A172 (cell line): ENCODE measurements at regions not wholly inside any gene's neighbourhood (a gene's known extent, or its start where the extent isn't known, plus 50 kb on each side); places are given as distances from the start of the nearest gene placed in this dataset.

ENCODE experiments used
- DNase-seq: peaks from one replicate; pipeline ENCODE4 v3.0.0-alpha.2; 2015; ENCODE audit warnings: low spot score

DNA sequence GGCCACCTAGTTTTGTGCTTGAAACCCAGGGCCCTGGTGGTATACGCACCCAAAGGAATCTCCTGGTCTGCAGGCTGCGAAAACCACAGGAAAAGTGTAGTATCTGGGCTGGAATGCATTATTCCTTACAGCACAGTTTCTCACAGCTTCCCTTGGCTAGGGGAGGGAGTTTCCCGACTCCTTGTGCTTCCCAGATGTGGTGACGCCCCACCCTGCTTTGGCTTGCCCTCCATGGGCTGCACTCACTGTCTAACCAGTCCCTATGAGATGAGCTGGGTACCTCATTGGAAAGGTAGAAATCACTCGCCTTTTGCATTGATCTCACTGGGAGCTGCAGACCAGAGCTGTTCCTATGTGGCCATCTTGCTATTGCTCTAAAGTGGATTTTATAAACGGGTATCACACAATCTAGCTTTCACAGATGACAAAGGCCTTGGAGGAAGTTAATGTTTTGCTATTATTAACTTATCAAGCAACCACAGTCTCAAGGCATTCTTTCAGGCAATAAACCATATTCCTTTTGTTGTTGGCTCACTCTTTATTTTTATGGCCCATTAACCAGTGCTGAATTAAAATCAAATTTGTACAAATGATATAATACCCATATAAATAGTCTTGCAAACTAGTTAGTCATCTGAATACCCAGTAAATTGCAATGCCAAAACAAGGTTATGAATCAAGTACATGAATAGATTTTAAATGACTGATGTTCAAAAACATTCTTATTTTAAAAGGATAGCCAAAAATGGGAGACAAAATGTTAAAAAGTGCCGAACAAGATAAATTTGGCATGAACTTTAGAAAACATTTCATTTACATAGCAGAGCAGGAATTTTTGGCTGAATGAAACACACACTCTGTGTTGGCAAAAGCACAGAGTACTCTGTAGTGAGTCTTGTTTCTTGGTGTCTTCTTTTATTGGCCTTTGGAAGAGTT lies 475.4 kb upstream of the ARGLU1 start:
- no peak for DNase-seq

DNA sequence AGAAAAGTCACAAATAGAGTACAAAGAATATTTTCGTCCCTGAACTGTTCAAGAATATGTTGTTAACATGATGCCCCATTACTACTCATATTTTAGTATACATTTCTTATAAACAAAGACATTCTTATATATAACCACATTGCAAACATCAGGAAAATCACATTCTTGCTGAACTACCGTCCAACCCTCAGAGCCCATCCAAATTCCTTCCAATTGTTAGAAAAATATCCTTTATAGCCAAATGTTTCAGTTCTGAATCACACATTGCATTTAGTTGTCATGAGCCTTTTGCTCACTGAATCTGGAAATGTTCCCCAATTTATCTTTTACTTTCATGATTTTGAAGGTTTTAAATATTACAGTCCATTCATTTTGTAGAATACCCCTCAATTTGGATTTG lies 467.8 kb upstream of the ARGLU1 start:
- DNase-seq = no peak

DNA sequence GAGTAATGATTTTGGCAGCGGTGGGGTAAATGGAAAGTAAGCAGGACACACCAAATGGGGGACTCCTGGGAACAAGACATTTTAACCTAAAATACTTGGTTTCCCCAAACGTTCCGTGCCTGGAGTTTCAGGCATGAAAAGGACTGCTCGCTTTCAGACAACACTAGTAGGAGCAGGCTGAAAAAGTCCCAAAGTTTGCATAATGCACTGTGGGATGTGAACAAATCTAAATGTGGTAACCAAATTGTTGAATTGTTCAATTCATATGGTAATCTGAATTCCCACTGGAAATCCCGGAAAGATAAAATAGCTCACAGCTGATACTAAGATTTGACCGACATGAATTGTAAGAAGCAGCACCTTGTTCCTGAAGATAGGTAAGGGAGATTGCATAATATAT lies 467.2 kb upstream of the ARGLU1 start:
- no peak for DNase-seq

DNA sequence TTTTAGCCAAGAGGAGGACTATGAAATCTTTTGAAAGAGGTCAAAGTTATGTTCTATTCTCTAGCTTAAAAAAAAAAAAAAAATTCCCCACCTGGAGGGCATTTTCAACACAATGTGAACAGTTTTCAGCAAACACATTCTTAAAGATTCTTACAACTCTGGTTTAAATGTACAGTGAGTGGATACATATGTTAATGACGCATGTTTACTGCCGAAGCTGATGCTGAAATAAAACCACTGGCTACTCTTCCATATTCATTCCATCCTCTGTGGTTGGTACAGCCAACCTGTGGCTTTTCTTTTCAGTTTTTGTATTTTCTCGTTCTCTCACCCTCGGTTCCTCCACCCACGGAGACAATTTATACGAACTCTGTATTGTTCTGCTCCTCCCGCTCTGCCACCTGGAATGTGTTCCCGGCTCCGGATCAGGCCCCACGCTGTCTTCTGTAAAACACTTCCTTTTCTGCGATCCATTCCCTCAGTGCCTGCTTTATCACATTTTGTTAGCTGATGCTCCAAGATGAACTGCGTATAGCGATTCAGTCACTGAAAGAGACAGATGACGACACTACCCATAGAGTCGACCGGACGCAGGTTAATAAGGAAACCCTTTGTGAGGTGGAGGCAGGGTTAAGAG lies 466.4 kb upstream of the ARGLU1 start:
- no peak for DNase-seq

DNA sequence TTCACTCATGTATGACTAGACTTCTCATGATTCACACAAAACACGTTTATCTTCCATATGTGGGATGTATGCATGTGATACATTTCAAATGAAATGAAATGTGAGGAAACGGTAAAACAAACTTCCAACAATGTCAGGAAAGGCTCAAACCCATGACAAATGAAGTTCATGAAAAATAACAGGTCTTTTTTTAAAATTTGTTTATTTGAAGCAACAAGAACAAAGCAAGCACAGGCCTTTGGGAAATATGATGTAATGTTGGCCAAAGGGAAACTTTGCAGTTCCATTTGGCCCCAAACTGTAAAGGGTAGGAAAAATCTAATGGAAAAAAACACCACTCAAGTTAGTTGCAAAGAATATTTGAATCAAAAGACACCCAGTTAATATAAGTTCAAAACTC lies 463.8 kb upstream of the ARGLU1 start:
- DNase-seq = no peak

DNA sequence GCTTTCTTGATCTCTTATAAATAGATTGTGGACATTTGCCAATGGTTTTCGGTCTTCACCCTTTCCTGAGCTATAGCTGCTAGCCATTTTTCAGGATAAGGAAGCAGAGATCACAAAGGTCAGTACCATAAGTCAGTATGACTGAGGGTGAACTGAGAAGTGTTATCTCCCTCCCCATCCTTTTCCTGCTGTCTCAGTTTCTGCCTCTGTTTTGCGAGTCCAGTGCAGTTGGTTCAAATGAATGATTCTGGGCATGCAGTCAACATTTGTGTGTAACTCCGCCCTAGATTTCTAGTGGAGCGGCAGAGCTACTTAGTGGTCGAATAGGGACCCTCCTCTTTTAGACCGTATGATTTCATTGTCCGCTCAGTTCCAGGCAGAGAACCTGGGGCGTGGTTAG lies 460.8 kb upstream of the ARGLU1 start:
- no peak for DNase-seq

DNA sequence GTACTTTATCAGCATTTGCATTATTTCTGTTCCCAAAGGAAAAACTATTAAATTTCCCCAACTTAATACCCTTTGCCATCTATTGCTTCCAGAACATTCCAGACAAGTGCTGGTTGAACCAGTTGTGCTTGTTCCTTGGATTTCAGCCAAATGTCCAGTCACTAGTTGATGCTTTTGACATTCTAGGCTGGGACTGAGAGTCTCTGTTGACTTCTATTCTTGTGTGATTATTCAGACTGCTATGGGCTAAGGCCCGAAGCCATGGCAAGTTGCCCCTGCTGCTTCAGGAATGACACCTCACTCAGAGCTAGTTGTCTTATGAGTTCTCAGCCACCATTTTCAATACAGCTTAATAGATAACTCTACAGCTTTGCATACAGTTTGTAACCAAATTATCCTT lies 458.1 kb upstream of the ARGLU1 start:
- no peak for DNase-seq

DNA sequence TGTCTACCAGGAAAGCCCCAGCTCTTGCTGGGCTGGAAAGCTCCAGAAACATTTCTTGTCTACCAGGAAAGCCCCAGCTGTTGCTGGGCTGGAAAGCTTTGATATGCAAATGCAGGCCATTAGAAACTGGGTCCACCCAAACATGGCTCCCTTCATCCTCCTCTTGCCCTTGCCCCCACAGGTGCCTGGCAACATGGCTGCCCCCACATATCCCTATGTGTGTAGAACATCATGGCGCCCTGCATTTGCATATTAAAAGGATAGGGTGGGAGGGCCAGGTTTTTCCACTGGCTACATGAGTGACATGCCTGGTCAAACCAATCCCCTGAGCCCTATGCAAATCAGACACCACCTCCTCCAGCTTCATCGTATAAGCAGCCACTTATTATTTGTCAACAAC lies 455.4 kb upstream of the ARGLU1 start:
- no peak for DNase-seq

DNA sequence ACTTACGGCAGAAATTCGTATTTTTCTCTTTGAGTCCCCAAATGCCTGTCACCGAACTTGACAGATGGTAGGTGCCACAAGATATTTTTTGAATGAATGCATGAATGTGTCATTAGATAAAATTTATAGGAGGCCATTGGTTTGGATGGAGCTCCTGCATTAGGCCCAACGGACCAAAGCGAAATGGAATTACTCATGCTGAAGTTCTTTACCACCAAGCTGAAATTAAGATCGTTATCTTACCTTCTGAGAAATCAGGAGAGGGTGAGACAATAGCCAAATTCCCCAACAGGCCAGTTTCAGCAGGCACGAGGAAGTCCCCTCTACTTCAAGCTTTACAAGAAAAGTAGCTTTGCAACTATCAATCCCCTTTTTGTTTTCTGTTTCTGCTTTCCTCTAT lies 452.5 kb upstream of the ARGLU1 start:
- peak; percentile 5 for DNase-seq

DNA sequence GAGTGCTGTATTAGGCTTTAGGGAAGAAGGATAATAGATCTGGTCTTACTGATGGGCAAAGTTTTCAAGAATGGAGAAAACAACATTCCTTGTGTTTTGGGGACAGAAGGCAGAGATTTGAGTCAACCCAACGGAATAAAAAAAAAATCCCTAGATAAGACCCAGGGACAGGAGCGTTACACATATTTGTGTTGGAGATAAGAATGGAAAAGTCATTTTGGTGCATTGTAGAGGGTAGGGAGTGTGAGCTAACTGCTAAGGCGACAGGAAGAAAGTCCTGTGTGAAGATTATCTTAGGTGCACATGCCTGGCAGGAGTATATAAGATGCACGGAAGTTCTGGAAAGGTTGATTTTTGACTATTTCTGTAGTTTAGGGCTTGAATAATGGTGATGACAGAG lies 450.3 kb upstream of the ARGLU1 start:
- DNase-seq = no peak

DNA sequence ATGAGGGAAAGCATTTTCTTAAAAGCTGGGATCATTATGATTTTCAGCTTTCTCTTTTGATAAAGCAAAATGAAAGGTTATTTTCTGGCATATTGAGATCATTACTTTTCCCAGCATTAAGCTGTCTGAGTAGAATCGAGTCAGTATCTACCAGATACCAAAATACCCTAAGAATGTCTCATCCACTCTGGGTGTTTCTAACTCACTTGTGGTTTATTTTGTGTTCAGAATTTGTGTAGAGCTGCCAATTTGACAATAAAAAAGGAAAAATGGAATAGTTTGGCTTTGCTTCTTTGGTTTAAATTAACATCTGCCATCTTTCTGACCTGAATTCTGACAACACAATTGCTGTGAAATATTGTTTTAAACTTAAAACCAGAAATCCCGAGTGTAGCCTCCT lies 438.7 kb upstream of the ARGLU1 start:
- no peak for DNase-seq

DNA sequence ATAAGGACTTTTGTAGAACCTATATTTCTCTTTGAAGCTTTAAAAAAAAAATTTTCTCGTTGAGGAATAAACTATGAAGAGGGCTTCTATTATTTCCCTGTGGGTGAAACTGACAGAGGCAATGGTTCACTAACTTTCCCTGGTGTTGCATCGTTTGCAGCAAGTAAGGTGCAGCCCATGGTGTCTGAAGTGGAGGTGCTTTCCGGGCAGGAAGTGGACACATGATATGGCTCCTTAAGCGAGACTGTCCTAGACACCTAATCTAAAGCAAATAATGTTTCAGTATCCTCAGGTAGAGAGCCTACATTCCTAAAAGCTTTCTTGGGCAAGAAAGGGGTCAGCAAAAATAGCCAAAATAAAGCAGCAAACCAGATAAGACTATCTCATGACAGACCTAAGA lies 437.6 kb upstream of the ARGLU1 start:
- DNase-seq = no peak

DNA sequence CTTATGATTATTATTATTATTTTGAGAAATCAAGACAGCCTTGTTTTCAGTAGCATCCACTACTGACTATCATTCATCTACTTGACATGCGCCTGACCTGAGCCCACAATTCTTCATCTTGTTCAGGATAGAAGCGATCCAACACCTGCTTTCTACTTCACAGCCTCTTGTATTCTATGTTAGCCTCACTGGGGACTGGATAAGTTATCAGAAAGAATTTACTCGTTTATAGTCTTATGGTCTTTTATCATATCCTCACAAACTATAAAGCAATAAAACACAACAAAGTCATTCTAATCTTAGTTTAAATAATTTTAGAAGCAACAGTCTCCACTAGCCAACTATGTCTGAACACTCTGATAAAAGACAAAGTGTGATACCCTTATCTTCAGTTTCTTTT lies 436.0 kb upstream of the ARGLU1 start:
- DNase-seq = no peak

DNA sequence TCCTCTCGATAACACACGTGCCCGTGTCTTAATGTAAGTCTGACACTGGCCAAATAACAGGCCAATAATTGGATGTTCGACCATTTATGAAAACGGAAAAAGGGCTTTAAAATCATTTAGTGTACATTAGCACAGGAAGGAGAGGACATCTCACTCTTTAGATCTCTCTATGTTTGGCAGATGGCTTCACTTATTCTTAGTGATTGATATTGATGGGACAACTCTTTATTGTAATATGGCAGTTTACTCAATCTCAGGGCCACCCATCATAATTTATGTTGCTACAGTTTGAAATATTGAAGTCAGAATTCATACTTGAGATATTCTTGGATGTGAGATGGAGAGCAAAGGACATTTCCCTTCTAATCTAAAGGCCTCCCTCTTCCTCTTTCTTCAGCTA lies 430.7 kb upstream of the ARGLU1 start:
- no peak for DNase-seq

DNA sequence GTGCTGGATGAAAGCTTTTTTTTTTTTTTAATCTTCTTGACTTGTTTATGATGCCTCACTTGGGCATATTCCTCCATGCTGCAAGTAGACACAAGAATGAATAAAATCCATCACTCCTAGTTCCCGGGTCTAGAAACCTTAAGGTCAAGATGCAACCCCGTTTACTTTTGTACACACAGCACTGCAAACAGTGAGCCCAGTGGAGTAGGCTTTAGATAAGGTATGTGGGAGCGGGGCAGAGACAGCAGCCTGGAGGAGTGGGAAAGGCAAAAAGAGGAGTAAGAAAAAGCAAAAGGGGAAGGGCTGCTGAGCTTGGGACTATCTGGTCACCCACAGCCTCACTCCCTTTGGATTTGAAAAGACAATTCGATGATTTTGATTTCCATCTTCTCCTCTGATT lies 429.8 kb upstream of the ARGLU1 start:
- no peak for DNase-seq

DNA sequence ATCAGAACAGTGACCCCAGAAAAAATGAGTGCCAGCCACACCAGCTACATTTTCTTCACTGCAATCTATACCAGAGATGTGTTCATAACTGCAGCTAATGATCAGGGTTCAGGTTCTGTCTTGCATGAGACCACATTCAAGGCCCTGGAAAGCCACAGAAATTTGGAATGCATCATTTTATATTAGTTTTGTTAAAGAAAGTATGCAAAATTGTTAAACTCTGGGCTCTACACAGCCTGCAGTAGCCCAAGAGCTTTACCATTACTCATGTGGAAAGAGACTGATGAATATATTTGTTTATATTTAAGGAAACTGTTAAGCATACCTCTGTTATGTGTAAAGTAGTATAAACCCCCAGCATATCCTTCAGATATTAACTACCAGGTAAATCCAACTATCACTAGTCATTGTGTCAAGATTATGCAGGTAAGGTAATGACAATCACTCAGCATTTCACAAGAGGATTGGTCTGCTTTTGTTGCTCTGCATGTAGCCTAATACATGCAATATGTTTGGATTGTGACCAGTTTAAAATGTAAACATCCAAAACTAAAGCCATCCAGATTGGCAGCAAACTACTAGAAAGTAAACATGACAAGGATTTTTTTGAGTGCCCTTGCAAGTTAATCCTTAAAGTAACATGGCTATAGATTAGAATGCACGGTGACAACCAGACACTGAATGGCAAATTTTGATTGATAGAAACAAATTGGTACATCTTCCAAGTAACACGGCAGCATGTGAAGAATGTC lies 429.1 kb upstream of the ARGLU1 start:
- no peak for DNase-seq

DNA sequence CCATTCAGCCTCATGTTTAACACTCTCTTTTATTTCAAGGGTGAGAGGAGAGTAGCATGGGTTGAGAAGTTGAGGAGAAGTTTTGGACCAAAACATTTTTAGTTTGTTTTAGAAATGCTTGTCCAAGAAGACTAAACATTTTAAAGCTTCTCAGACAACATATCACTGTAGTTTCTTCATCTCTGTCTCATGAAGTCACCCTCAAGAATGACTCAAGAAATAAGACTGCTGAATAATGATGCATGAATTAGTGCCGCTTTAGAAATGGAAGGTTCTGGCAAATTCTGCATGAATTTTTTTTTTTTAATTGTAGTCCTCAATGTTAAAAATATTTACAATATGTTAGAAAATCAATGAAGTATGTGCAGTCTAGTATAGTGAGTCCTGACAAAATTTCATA lies 422.7 kb upstream of the ARGLU1 start:
- no peak for DNase-seq

DNA sequence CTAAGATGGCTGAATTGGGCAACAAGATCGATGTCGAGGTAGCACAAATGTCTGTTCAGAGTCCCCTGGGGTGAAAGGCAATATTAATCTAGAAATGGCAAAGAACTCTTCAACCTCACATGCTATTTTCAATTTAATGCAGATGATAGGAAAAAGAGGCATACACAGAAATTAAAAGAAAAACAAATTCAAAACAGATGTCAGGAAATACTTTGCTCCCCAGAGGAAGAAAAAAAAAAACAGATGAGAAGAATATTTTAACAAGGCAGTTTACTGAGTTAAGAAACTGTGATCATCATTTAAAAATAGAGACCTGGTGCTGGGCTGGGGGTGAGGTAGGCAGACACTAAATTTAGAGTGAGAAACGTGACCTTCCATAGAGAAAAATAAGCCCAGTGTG lies 421.9 kb upstream of the ARGLU1 start:
- no peak for DNase-seq

DNA sequence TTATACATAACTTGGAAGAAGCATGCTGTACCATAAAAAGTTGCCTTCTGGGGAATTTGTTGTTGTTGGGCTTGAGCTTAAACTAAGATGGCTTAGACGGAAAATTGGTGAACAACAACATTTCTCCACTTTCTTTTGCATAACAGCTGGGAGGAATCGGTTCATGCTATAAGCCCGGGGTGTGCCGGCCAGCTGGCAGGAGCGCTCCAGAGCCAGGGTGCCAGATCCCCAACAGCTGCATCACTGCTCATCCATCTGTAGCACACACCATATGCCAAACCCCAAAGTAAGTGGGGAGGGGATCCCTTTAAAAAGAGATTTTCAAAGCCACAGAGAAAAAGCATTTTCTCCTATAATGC lies 419.5 kb upstream of the ARGLU1 start:
- no peak for DNase-seq

DNA sequence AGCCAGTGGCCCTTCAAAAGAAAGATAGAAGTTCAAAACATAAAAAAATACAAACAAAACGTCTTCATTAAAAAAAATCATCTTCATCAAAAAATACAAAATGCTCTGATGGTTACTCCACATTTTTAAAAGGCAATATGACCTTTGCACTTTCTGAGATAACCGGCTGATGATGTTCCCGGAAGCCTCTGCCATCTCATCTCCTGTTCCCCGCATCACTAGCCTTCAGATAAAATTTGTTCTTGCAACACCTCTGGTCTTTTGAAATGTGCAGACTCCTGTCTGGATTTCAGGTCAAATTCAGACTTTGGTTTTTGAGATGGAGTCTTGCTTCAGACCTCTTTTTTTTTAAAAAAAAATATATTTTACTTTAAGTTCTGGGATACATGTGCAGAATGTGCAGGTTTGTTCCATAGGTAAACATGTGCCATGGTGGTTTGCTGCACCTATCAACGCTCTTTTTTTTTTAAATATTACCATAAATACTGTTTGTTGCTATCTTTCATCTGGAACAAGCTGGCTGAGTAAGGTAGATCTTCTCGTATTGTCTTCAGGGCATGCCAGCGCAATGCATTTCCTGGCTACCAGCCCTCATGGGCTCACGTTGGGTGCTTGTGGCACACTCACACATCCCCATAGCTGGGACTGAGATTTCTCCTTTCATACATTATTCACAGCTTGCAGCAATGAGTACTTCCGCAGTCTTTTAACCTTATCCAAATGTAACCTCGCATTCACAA lies 418.9 kb upstream of the ARGLU1 start:
- no peak for DNase-seq

DNA sequence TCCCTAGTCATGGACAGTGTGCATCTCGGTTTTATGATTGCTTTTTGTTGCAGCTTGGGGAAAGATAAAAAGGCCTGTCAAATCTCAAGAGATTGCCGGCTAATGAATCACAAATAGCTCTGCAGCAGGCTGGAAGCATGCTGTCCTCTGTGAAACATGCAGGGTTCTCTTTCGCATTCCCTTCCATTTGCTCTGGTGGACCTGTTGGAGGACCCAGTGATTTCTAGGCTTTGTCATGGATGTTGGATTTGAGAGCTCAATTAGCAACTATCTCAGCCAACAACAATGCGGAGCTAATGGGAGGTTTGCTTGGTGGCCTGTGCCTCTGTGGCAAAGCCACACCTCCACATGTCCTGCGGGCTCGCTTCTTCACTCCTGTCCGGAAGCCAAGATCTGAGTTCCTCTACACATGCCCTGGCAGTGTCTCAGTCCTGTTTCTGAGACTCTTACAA lies 418.1 kb upstream of the ARGLU1 start:
- DNase-seq = no peak

DNA sequence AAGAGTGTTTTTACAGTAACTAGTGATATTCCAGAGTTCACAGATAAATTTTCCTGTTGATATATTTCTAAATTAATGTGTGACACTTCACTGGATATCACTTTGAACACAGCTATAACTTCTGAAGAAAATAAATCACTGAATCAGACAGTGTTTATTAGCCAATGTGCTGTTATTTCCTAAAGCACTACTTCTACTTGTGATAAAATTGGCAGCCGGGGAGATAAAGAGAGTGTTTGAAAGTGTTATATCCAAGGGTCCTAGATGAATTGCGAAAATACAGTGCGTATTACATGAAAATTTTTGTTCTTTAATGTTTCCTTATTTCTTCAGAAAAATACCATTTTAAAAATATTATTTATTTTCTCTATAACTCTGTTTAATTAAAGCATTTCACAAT lies 417.5 kb upstream of the ARGLU1 start:
- no peak for DNase-seq
